Endothelial cell (in vitro differentiated cells): ENCODE measurements at regions not wholly inside any gene's neighbourhood (a gene's known extent, or its start where the extent isn't known, plus 50 kb on each side); places are given as distances from the start of the nearest gene placed in this dataset.

ENCODE experiments used
- DNase-seq: peaks from one replicate; pipeline ENCODE4 v3.0.0; 2021; ENCODE audit warnings: low spot score
- H3K27ac Mint-ChIP-seq: one replicate; pipeline ENCODE4 v1.8.0; 2021; ENCODE audit warnings: mixed read lengths, inconsistent platforms; ENCODE audit not compliant: unreplicated experiment
- H3K27me3 Mint-ChIP-seq: one replicate; pipeline ENCODE4 v1.8.0; 2021; ENCODE audit warnings: mild to moderate bottlenecking, moderate library complexity, mixed read lengths, inconsistent platforms; ENCODE audit not compliant: unreplicated experiment
- H3K36me3 Mint-ChIP-seq: one replicate; pipeline ENCODE4 v1.8.0; 2021; ENCODE audit warnings: mild to moderate bottlenecking, low read depth, mixed read lengths, inconsistent platforms; ENCODE audit not compliant: unreplicated experiment
- H3K4me1 Mint-ChIP-seq: one replicate; pipeline ENCODE4 v1.8.0; 2021; ENCODE audit warnings: mild to moderate bottlenecking, mixed read lengths, inconsistent platforms; ENCODE audit not compliant: unreplicated experiment
- H3K4me3 Mint-ChIP-seq: one replicate; pipeline ENCODE4 v1.8.0; 2021; ENCODE audit warnings: mild to moderate bottlenecking, mixed read lengths, inconsistent platforms; ENCODE audit not compliant: unreplicated experiment
- H3K9me3 Mint-ChIP-seq: one replicate; pipeline ENCODE4 v1.8.0; 2021; ENCODE audit warnings: mixed read lengths, inconsistent platforms; ENCODE audit not compliant: unreplicated experiment
- TF ChIP-seq, protein P1 (sequence below): fragments of 200-600 bp; sonication (generic); IDR thresholded peaks from one replicate; pipeline ENCODE4 v1.5.0; 2021; ENCODE audit warnings: antibody characterized with exemption; ENCODE audit not compliant: unreplicated experiment

DNA sequence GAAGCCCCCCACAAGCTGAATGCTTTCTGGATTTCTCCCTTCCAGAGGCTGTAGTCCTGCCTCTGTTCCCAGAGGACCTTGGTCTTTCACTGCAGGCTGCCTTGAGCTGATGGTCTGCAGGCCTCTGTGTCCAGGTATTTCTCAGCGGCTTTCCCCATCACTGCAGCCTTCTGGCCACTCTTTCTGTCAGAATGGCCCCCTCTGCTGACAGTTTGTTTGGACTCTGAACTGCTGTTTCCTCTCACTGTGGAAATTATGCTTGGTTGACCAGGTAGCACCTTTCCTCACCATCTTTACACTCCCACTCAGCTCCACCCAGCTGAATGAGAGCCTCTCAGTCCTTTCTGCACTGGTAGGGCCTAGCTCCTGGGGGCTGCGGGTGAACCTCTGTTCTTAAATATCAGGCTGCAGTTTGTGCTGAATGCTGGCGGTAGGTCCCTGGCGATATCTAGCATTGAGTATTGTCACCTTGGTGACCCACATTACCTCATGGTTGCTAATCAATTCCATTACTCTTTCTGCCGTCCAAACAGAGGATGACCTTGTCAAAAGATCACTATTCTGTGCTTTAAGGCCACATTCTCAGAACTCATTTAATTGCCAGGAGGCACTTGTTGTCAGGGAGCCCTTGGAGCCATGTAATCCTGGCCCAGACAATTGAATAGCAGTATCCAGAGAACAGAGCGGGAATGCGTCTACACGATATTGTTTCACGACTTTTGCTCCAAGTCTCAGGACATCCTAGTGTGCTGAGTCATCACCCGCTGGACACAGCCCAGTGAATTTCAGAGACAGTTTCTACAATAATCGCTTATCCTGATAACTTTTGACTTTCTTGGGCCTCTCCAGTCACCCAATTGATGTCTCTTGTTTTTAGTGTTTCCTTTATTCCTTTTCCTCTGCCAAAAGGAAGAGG, 230.2 kb downstream of the TENT4A start:
- TF ChIP-seq, protein P1, sequence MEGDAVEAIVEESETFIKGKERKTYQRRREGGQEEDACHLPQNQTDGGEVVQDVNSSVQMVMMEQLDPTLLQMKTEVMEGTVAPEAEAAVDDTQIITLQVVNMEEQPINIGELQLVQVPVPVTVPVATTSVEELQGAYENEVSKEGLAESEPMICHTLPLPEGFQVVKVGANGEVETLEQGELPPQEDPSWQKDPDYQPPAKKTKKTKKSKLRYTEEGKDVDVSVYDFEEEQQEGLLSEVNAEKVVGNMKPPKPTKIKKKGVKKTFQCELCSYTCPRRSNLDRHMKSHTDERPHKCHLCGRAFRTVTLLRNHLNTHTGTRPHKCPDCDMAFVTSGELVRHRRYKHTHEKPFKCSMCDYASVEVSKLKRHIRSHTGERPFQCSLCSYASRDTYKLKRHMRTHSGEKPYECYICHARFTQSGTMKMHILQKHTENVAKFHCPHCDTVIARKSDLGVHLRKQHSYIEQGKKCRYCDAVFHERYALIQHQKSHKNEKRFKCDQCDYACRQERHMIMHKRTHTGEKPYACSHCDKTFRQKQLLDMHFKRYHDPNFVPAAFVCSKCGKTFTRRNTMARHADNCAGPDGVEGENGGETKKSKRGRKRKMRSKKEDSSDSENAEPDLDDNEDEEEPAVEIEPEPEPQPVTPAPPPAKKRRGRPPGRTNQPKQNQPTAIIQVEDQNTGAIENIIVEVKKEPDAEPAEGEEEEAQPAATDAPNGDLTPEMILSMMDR, result no peak
- Mint-ChIP-seq H3K27ac (no peak overlapping the region), H3K9me3 (no peaks in the 10 kb centered on the region), H3K4me1 (no peaks in the 10 kb centered on the region), H3K4me3 (no peak overlapping the region), H3K27me3 (no peaks in the 10 kb centered on the region), H3K36me3 (no peaks in the 10 kb centered on the region)
- DNase-seq, result no peak

DNA sequence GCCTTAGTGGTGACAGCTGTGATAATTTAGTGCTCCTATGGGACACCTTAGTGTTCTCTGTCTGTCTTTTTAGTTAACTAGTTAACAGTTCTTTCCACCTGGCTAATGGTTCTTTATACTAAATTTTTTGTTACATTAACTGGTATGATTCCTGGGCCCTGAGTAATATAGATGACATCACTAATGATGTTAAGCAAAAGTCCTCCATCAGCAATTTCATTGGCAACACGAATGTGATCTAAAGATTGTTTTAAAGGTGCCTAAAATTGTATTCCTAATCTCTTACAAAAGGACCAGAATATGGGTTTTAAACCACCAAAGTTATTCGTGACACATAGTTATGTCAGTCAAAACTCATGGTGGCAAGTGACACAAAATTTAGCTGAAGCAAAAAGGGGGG, 235.3 kb downstream of the TENT4A start:
- TF ChIP-seq, protein P1, result no peak
- Mint-ChIP-seq H3K36me3 (no peaks in the 10 kb centered on the region), H3K4me1 (no peaks in the 10 kb centered on the region), H3K9me3 (no peaks in the 10 kb centered on the region), H3K27ac (no peak overlapping the region), H3K27me3 (peaks cover under 1% of the 10 kb centered on the region), H3K4me3 (no peak overlapping the region)
- DNase-seq, result no peak

DNA sequence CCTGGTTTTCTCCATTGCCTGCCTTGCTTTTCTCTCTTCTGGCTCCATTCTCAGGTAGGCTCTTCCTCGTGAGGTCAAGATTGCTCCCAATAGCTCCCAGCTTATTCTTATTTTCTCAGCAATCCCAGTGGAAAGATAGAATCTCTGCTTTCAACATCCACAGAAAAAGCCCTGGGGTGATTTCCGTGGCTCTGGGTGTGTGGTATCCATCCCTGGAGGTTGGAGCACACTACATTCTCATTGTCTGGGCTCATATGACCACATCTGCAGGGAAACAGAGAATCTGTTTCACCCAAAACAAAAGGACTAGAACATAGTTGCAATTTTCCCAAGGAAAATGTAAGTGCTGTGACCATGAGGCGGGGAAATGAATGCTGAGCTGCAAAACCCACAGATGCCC, 236.0 kb downstream of the TENT4A start:
- Mint-ChIP-seq H3K27ac (no peak overlapping the region), H3K4me1 (no peaks in the 10 kb centered on the region), H3K4me3 (no peak overlapping the region), H3K36me3 (no peaks in the 10 kb centered on the region), H3K27me3 (peaks cover 2% of the 10 kb centered on the region), H3K9me3 (no peaks in the 10 kb centered on the region)
- DNase-seq, result no peak
- TF ChIP-seq, protein P1, result no peak

DNA sequence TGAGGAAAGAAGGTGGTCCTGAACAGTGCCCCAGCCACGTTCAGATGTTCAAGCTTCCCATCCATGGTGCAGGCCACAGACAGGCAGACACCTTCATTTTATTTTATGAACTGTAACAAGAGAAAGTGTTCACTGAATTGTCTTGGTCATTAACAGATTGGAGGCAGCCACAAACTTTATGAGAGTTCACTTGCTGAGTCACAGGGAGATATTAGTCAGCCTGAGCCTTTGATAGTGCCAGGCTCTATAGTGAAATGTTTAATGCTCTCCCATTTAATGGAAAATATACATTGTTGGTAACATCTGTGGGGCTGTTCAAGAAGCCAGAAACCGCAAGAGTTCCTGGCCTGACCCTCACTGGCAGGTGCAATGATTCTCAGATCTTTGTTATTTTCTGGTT, 237.0 kb downstream of the TENT4A start:
- Mint-ChIP-seq H3K27ac (no peak overlapping the region), H3K4me1 (no peaks in the 10 kb centered on the region), H3K9me3 (no peaks in the 10 kb centered on the region), H3K36me3 (no peaks in the 10 kb centered on the region), H3K4me3 (no peak overlapping the region), H3K27me3 (peaks cover 2% of the 10 kb centered on the region)
- TF ChIP-seq, protein P1, result no peak
- no peak for DNase-seq

DNA sequence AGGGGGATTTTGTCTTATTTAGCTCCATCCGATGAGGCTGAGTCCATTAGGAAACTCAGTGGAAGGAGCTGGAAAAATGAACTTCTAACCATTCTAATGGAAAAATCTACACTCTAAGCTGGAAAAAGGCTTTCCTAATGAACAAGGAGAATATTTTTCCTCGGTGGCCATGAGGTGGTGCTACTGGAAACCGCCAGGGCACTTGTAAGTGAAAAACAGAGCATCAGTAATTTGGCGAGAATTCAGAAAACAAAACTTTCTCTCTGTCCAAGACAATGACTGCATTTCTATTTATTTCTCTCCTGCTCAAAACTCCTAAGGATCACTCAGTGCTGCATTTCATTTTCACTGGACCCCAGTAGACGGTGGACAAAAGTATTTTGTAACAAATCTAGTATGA, 237.6 kb downstream of the TENT4A start:
- Mint-ChIP-seq H3K27me3 (peaks cover 2% of the 10 kb centered on the region), H3K4me3 (no peak overlapping the region), H3K36me3 (no peaks in the 10 kb centered on the region), H3K9me3 (no peaks in the 10 kb centered on the region), H3K27ac (no peak overlapping the region), H3K4me1 (no peaks in the 10 kb centered on the region)
- TF ChIP-seq, protein P1, result no peak
- no peak for DNase-seq
